HG03378 (cell line): ENCODE measurements at regions not wholly inside any gene's neighbourhood (a gene's known extent, or its start where the extent isn't known, plus 50 kb on each side); places are given as distances from the start of the nearest gene placed in this dataset.

ENCODE experiments used
- ATAC-seq: cut with Tn5 transposase; IDR thresholded peaks from one replicate; pipeline ENCODE4 v1.9.1; 2021; ENCODE audit warnings: mild to moderate bottlenecking, moderate library complexity; ENCODE audit not compliant: unreplicated experiment

- ATAC-seq: no peak
Observed at GRCh38 chr4:178471994-178472393, 1029.8 kb upstream of the AGA start.

- ATAC-seq: no peak
Observed at GRCh38 chr4:178480105-178480504, 1037.9 kb upstream of the AGA start.

DNA sequence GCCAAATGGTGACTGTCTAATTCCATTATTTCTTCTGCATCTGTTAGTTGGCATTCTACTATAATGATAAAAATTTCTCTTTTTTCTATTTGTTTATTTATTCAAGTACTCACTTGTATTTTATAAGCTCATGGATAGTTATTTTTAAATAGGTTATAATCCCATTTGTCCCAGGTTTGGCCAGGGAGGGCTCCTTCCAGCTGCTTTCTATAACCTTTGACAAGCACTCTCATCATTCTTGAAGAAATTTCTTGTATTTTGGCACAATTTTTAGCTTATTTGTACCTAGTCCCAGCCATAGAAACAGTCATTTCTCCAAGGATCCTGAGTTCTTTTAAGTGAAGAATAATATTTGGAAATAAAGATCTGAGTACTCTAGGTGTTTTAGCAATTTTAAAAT, 1038.6 kb upstream of the AGA start:
- no peak for ATAC-seq

- ATAC-seq: no peak
Observed at GRCh38 chr4:178481564-178481963, 1039.3 kb upstream of the AGA start.

- ATAC-seq: no peak
Observed at GRCh38 chr4:178523038-178523437, 1080.8 kb upstream of the AGA start.

DNA sequence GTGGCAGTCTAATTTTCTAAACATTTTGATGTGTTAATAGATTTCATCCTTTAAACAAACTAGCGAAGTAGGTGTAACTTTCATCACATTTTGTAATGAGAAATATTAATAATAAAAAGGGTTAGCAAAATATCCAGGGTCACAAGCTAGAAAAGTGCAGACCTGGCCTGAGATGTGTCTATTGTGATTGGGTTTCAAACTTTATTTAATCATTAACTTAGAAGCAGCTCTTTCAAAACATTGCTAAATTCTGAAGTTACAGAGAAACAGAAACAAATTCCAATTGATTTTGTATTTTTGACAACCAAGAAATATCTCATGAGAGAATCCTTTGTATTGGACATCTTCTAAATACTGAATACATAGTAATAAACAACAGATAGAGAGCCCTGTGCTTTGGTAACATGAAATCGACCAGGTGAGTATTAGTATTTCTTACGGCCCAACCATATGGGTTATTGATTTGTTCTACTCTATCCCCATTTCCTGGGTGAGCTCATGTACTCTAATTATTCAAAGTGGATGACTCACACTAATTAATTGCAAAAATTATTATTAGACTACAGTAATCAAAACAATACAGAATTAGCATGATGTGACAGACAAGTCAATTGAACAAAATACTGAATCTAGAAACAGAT, 1093.8 kb upstream of the AGA start:
- ATAC-seq: no peak

DNA sequence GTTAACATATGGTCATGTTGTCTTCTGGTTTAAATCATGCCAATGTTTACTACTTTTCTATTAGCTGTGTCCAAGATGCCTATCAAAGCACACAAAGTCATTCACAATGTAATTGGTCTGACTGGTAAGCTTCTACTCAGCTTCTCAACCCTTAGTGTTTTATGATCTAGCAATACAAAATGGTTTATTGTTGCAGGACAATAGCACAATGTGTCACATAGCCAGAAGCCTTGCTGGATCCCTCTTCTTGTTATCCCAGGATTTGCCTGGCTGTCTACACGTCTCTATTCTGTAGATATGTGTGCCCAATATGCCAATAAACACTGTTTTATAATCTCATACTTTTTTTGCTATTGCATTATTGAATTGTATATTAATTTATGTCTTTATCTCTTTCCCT, 1111.0 kb upstream of the AGA start:
- ATAC-seq: no peak

GRCh38 chr4:178554352-178554751, 1112.1 kb upstream of the AGA start:
- no peak for ATAC-seq

DNA sequence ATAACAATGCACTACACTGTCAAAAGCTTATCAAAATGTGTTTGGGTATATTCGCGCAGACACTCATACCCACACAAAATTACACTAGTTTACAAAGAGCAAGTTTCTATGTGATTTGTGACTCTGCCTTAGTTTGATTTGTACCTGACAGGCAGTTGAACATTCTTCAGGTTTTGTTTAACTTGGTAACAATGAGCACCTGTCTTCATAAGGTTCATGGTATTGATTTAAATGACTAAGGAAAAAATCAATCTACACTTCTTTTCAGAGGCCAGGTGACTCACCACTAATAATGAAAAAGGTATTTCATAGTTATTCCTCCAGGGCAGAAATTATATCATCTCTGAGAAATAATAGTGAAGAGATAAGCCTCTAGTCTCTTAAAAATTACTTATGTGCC, 1114.6 kb upstream of the AGA start:
- ATAC-seq: no peak

GRCh38 chr4:178577933-178578332, 1135.7 kb upstream of the AGA start:
- no peak for ATAC-seq

DNA sequence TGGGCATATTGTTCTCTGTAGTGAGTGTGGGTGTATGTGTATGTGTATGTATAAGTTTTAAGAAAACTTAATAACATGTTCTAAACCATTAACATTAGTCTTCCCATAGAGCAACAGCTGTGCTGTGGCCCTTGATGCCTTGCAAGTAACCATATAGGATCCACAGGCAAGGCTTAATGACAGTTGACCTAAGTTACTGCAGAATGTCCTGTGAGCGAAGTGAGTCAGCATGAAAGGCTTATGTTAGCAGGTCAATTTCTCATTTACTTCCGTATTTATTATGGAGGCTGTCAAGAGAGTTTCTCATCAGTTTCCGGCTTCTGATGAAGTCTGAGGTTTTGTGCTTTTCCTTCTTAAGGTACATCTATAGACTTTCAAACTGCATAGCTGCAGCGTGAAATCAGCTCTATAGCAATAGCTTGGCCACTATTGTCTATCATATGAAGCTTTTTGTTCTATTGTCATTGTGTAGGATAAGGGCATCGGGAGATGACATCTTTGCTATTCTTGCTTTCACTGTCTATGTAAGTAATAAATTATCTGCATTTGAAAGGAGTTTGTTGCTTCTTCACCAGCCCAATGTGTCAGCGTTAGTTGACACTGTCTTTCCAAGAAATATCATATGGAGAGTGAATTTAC, 1153.4 kb upstream of the AGA start:
- ATAC-seq: no peak

- ATAC-seq: no peak
Observed at GRCh38 chr4:178598672-178599071, 1156.4 kb upstream of the AGA start.

DNA sequence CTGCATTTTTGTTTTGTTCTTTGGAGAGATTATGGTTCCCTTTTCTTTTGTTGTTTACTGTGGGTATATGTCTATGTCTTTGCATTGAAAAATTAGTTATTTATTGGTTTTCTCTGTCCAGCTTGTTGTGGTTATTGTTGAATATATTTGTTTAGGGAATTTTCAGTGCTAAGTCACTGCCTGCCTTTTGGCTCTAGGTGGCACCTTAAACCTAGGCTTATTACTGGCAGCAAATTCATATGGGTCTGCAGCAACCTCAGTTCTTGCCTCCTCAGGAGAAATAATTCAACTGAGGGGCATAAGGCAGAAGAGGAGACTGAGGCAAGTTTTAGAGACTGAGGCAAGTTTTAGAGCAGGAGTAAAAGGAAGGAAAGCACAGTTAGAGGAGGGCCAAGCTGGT, 1157.3 kb upstream of the AGA start:
- ATAC-seq: no peak

- no peak for ATAC-seq
Observed at GRCh38 chr4:178602833-178603232, 1160.6 kb upstream of the AGA start.

GRCh38 chr4:178611062-178611461, 1168.8 kb upstream of the AGA start:
- ATAC-seq: no peak

- ATAC-seq: no peak
Observed at GRCh38 chr4:178612733-178613132, 1170.5 kb upstream of the AGA start.

- ATAC-seq: no peak
Observed at GRCh38 chr4:178632415-178632814, 1190.2 kb upstream of the AGA start.

GRCh38 chr4:178633263-178633662, 1191.0 kb upstream of the AGA start:
- no peak for ATAC-seq

GRCh38 chr4:178664621-178665020, 1222.4 kb upstream of the AGA start:
- no peak for ATAC-seq

DNA sequence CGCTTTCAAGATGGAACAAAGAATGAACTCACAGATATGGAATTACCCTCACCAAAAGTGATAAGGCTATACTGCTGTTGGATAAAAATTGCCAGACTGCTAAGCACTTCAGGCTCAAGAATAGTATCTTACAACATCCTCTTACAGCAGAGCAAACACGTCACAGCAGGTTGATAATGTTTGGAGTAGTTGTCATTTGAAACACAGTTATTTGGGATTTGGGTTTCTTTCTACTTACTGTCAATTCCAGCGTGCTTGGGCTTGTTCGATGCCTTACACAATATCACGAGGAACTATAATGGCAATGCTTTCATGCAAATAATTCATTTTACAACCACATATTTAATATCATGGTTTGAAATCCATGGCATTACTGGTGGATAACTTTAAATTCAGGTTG, 1223.7 kb upstream of the AGA start:
- ATAC-seq: no peak

DNA sequence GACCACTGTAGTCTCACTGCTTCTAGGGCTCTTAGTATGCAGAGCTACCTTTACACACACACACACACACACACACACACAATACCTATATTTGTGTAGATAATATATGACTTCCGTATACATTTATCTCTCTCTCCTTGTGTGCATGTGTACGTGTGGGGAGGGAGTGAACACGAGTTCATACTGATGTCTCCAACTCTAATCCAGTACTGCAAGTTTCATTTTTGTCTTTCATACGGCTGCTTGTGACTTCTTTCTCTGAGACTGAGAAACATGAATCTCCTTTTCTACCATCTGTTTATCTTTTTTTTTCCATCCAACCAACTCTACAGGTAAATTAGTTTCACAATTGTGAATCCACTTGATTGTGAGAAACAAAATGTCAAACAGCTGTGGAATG, 1229.5 kb upstream of the AGA start:
- ATAC-seq: no peak

GRCh38 chr4:178672512-178672911, 1230.3 kb upstream of the AGA start:
- no peak for ATAC-seq

DNA sequence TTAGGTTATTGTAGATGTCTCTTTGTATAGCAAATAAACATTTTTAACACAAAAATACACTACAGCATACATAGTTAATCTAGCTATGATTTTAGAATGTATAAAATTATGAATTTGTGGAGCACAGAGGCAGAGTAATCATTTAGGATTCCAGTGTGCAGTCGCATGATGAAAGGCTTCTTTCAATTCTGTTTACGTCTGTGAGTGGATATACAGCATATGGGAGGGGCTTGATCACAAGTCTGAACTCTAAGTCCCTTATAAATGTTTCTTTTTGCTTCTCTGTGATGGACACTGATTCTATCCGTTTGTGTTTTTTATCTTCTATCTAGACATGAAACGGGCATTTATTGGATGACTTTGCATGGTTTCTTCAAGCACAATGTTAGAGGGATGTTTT, 1239.6 kb upstream of the AGA start:
- no peak for ATAC-seq
